HG03558 (cell line): ENCODE measurements at regions not wholly inside any gene's neighbourhood (a gene's known extent, or its start where the extent isn't known, plus 50 kb on each side); places are given as distances from the start of the nearest gene placed in this dataset.

Source experiments
- ATAC-seq: cut with Tn5 transposase; IDR thresholded peaks from one replicate; pipeline ENCODE4 v1.9.1; 2021; ENCODE audit warnings: moderate number of reproducible peaks; ENCODE audit not compliant: unreplicated experiment; ENCODE audit errors: extremely low read depth

- ATAC-seq: no peak
Measured at GRCh38 chr4:174131901-174132300, 151.6 kb downstream of the FBXO8 start.

DNA sequence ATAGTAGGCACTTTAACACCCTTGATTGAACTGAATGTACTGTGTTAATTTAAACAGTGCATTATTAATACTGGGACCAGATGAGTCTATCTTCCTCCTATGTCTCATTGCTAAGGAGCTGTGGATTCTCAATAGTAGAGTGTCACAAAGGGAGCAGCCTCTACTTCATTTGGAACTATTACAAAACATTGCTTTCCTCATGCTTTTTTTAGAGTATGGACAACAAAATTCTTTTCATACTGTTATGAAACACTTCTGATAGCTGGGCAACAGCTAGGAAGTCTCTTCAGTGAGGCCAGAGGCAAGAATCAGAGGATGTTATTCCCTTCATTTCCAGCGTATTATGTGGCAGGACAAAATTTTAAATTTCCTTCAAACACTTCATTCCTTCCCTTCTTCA lies 160.8 kb downstream of the FBXO8 start:
- no peak for ATAC-seq

GRCh38 chr4:174120446-174121295 lies 162.8 kb downstream of the FBXO8 start:
- no peak for ATAC-seq

DNA sequence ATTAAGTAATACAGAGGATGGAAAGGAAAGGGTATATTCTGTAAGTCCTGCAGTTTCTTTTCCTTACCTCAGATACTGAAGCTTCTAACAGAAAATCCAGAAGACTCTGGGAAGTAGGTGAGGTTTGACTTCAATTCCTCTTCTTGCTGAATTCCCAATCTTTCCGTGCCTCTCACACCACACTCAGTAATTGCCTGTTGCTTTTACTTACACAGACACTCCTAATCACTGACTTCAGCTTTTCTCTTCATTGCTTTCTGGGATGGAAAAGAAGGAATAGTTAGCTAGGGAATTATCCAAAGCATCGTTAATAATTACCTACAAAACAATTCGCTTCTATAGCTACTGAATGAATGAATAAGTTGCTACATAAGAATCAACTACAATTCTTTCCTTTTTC lies 163.6 kb downstream of the FBXO8 start:
- ATAC-seq: no peak

DNA sequence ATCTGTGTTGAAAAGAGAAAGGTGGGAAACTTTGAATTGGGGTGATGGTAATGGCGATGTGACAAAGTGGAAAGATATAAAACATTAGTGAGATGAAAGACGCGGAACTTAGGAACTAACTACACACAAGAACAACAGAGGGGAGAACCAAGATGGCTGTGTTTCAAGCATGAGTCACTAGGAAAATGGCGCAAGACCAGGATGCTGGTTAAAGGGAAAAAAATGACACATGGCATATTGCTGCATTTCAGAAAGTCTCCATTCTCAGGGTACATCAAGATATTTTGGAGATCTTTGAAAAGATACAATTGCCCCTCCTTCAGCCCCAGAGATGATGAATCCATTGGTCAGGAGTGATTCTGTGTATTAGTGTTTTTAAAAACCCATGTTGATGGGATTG lies 164.4 kb downstream of the FBXO8 start:
- ATAC-seq: no peak

- ATAC-seq: no peak
Measured at GRCh38 chr4:174118171-174118570, 165.3 kb downstream of the FBXO8 start.

DNA sequence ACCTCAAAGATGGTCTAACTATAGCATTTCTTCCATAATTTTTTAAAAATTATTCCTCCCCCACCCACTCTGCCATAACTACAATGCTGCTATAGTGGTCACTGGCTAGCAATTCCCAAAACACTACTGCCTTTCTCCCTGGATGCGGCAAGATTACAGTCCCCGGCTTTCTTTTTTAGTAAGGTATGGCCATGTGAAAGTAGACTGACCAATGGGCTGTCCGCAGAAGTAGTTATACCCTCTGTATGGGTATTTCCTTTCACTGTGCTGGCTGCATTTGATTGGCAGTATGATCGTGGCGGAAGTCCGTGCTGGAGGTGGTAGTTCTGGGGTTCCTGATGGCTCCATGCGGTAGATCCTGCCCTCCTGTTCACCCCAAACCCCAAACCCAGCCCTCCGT lies 166.0 kb downstream of the FBXO8 start:
- ATAC-seq: no peak

DNA sequence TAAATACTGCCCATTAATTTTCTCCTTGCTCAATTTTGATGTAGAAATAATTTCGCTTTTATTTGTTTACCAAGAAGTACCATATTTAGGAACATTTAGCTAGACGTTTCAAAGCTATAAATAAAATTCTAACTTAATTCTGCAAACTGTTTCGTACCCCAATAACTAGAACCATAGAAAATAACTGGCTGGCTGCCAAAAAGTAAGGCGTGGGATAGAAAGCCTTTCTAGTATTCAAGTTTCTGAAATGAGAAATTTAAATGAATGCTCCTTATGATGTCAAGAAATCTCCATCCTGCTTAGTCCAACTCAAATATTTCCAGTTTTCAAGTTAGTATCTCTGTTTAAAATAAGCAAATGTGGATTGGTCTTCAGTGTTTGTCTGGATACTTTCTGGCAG lies 167.4 kb downstream of the FBXO8 start:
- no peak for ATAC-seq

GRCh38 chr4:174111422-174111821 lies 172.0 kb downstream of the FBXO8 start:
- ATAC-seq: no peak

GRCh38 chr4:174110180-174110579 lies 173.3 kb downstream of the FBXO8 start:
- no peak for ATAC-seq

DNA sequence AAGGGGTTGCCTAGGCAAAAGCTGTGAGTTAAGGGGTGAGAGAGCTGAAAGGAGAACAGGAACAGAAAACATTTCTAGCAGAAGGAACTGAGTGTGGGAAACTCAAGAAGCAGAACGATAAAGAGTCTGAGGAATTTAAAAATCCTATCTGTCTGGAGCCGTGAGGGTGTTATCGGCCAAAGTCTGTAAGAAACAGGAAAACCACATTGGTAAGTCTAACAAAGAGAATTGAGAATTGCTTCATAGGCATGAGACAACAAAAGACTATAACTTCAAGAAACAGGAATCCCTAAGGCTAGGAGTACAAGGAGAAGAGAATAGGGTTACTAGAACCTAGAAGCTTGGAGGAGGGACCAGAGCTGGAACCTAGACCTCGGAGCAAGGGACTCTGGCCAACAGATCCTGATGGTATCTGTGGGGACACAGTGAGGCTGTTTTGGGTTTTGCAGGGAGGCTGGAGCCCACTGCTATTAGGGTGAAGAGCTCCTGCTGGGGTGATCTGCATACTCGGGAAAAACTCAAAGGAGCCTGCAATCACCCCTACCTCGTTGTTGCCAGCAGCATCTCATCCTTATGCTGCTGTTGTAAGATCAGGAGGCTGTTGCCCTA lies 175.6 kb downstream of the FBXO8 start:
- ATAC-seq: no peak

DNA sequence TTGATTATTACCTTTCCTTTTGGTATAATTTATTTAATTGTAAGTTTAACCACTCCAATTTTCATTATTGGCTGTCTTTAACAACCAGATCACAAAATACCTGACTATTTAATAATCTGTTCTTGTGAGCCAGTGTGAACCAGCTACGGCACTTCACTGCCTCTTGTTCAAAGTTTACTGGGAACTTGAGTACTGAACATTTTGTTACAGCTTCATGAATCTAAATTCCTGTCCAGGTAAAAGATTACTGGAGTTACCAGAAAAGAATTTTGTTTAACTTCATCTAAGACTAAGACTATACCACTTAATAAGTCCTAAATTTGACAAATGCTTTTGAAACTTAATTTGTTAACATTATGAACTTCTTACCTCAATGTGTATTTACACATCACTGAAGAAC lies 178.3 kb downstream of the FBXO8 start:
- ATAC-seq: no peak

DNA sequence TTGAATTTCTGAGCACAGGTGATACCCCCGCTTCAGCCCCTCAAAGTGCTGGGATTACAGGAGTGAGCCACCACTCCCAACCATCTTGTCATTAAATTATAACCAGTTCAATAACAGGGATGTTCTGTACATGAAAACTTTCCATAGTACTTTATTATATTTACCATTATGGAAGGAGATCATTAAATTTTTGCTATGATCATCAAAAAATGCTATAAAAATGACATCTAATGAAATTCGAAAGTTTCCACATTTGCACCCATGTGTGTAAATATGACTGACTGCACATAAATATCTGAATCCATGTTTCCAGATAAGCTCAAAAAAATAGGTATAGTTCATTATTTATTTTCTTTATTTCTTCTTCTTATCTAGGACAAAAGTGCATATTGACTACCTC lies 182.6 kb downstream of the FBXO8 start:
- no peak for ATAC-seq

DNA sequence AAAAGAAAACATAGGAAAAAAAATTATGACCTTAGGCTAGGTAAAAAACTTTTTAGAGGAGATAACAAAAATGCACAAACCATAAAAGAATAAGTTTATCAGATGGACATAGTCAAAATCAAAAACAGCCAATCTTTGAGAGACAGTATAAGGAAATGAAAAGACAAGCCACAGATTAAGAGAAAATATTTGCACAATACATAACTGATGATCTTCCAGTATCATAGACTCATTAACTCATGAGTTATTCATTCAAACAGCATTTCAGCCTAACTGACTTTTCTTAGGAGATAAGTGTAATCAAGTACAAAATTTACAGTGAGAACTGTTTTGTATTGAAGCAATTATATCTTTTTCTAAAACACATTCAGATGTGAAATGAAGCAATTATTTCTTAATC lies 183.8 kb downstream of the FBXO8 start:
- no peak for ATAC-seq

GRCh38 chr4:174096999-174097398 lies 186.5 kb downstream of the FBXO8 start:
- no peak for ATAC-seq

DNA sequence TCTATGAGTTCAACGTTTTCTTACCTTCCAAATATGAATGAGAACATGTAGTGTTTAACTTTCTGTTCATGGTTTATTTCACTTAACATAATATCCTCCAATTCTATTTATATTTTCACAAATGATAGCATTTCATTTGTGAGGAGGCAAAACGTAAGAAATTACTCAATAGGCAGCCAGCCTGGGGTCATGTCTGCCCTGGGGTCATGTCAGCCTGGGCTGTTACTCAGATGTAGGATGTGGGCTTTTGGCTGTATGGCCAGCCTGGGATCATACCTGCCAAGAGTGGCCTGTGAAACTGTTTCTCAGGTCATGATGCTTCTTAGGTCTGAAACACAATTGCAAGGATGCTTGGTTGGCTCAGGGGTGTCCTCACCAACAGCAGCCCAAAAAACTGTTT lies 187.0 kb downstream of the FBXO8 start:
- ATAC-seq: no peak

DNA sequence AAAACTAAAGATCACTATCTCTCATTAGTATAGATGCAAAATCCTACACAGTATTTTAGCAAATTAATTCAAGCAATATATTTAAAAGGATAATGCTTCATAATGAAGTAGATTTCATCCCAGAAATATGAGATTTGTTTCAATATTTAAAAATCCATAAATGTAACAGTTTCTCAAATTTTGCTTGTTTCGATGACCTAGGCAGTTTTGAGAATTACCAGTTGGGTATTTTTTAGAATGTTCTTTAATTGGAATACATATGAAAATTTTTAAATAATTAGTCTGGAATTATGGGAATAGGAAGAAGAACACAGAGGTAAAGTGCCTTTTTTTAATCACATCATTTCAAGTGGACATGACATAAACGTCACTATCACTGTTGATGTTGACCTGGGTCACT lies 192.3 kb downstream of the FBXO8 start:
- ATAC-seq: no peak

DNA sequence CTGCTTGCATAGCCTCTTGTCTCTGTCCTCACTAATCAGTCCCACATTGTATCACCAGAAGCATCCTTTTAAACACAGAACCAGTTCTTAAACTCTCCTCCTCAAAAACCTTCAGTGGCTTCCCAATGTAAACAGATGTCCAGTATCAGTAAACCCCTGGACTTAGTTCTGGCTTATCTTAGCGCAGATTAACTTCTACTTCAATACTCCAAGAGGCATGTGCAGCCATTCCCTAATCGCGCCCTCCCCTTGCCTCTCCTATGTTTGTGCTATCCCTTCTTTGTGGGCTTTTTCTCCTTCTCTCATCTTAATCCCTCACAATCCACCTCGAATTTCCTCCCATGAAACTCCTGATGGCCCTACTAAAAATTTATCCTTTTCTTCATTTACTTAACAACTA lies 193.8 kb downstream of the FBXO8 start:
- no peak for ATAC-seq

- no peak for ATAC-seq
Measured at GRCh38 chr4:174088795-174089194, 194.7 kb downstream of the FBXO8 start.

- no peak for ATAC-seq
Measured at GRCh38 chr4:174086829-174087799, 196.4 kb downstream of the FBXO8 start.

GRCh38 chr4:174084981-174085380 lies 198.5 kb downstream of the FBXO8 start:
- ATAC-seq: no peak
